PC-9 (cell line): ENCODE measurements at regions not wholly inside any gene's neighbourhood (a gene's known extent, or its start where the extent isn't known, plus 50 kb on each side); places are given as distances from the start of the nearest gene placed in this dataset.

Experiments used
- BruUV-seq: library from RNA; stranded (reverse); fragments of 400-500 nt; replicated peaks from 2 replicates; lab custom pipeline; 2021; lab: Mats Ljungman, UMichigan
- CTCF ChIA-PET: fragments of 300-600 bp; sonication (Branson Sonifier 250); formaldehyde crosslinking; loops from one replicate; lab custom pipeline; 2022; ENCODE audit warnings: antibody characterized with exemption; lab: Charles Lee
- POLR2A ChIA-PET: fragments of 300-600 bp; sonication (Branson Sonifier 250); formaldehyde crosslinking; loops from one replicate; lab custom pipeline; 2022; ENCODE audit warnings: antibody characterized with exemption; ENCODE audit not compliant: unreplicated experiment; lab: Charles Lee
- DNase-seq, 2 experiments: peaks; one replicate each; pipeline versions ENCODE4 v3.0.0 to v3.0.0-alpha.2; 2015 to 2022; ENCODE audit warnings: mixed read lengths in 1 of 2
- H2AFZ ChIP-seq: fragments of 200-600 bp; sonication (generic); 2 replicates; pipeline ENCODE4 v1.8.1; 2017; ENCODE audit warnings: antibody characterized with exemption
- H3F3A ChIP-seq: fragments of 200-600 bp; sonication (generic); 2 replicates; pipeline ENCODE4 v1.8.1; 2017; ENCODE audit warnings: antibody characterized with exemption, mild to moderate bottlenecking, low read depth; ENCODE audit not compliant: insufficient read depth
- H3K27ac ChIP-seq: fragments of 200-600 bp; sonication (generic); 2 replicates; pipeline ENCODE4 v1.6.1; 2016; ENCODE audit warnings: mixed run types
- H3K27me3 ChIP-seq: fragments of 200-600 bp; sonication (generic); 2 replicates; pipeline ENCODE4 v1.6.1; 2016; ENCODE audit warnings: low read depth, mixed run types; ENCODE audit not compliant: insufficient read depth
- H3K36me3 ChIP-seq: fragments of 200-600 bp; sonication (generic); 2 replicates; pipeline ENCODE4 v1.6.1; 2016; ENCODE audit warnings: low read depth, mixed run types
- H3K4me1 ChIP-seq: fragments of 200-600 bp; sonication (generic); replicated peaks from 2 replicates; pipeline ENCODE4 v1.6.1; 2016; ENCODE audit warnings: mixed run types; ENCODE audit not compliant: insufficient read depth
- H3K4me2 ChIP-seq: fragments of 200-600 bp; sonication (generic); 2 replicates; pipeline ENCODE4 v1.6.1; 2017; ENCODE audit warnings: mixed run types
- H3K4me3 ChIP-seq: fragments of 200-600 bp; sonication (generic); 2 replicates; pipeline ENCODE4 v1.6.1; 2016; ENCODE audit warnings: mixed run types
- H3K79me2 ChIP-seq: fragments of 200-600 bp; sonication (generic); 2 replicates; pipeline ENCODE4 v1.6.1; 2017; ENCODE audit warnings: low read depth, mixed run types
- H3K9me2 ChIP-seq: fragments of 200-600 bp; sonication (generic); 2 replicates; pipeline ENCODE4 v1.8.1; 2017; ENCODE audit warnings: mild to moderate bottlenecking; ENCODE audit not compliant: insufficient read depth
- H3K9me3 ChIP-seq: fragments of 200-600 bp; sonication (generic); 2 replicates; pipeline ENCODE4 v1.8.1; 2016; ENCODE audit warnings: low read depth; ENCODE audit not compliant: insufficient read depth
- H4K20me1 ChIP-seq: fragments of 200-600 bp; sonication (generic); 2 replicates; pipeline ENCODE4 v1.8.1; 2017; ENCODE audit not compliant: insufficient read depth
- EZH2 ChIP-seq: fragments of 200-600 bp; sonication (generic); IDR thresholded peaks from 2 replicates; pipeline ENCODE4 v1.8.0; 2017; ENCODE audit warnings: antibody characterized with exemption, low read depth
- intact Hi-C: fragments of 100-400 bp; cut with micrococcal nuclease; formaldehyde crosslinking; loops from one replicate; pipeline ENCODE4 v1.10.0; 2022; ENCODE audit not compliant: unreplicated experiment
- TF ChIP-seq, protein P1 (sequence below): fragments of 200-600 bp; sonication (generic); conservative IDR thresholded peaks from 2 replicates; pipeline ENCODE4 v1.6.1; 2017; ENCODE audit warnings: mixed run types, antibody characterized with exemption, mild to moderate bottlenecking, moderate library complexity

DNA sequence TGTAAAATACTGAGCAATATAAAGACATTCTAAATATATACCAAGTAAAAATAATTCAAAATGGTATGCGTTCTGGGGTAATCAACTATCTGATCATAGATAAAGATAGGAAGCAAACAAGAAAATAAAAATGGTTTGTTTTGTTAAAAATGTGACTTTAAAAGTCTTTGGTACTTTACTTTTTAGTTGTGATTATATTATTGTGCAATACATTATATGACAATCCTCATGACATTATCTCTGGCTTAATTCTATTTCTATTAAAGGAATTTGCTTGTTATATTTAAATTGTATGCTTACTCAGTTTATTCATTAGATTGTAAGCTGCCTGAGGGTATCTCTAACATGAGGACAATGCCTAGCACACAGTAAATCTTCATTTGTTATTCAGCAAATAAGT is 477.9 kb downstream of the TMEM38B start:
- Histone ChIP-seq H3K4me1 (no peaks in the 10 kb centered on the region), H4K20me1 (no peaks in the 10 kb centered on the region), H3K27me3 (no peaks in the 10 kb centered on the region), H3K4me3 (no peak overlapping the region), H3K27ac (no peak overlapping the region), H3K36me3 (no peaks in the 10 kb centered on the region), H3K9me2 (peaks cover under 1% of the 10 kb centered on the region; the same call in 1 of the 2 replicates), H3K9me3 (no peaks in the 10 kb centered on the region), H3K79me2 (no peaks in the 10 kb centered on the region), H3K4me2 (no peak overlapping the region), H3F3A (no peaks in the 10 kb centered on the region), H2AFZ (no peak overlapping the region)
- ChIA-PET CTCF (no interaction called here), POLR2A (no interaction called here)
- no TSS peak for BruUV-seq
- no peak for DNase-seq
- intact Hi-C loops: no loop called here
- no peak for TF ChIP-seq EZH2
- TF ChIP-seq, protein P1, sequence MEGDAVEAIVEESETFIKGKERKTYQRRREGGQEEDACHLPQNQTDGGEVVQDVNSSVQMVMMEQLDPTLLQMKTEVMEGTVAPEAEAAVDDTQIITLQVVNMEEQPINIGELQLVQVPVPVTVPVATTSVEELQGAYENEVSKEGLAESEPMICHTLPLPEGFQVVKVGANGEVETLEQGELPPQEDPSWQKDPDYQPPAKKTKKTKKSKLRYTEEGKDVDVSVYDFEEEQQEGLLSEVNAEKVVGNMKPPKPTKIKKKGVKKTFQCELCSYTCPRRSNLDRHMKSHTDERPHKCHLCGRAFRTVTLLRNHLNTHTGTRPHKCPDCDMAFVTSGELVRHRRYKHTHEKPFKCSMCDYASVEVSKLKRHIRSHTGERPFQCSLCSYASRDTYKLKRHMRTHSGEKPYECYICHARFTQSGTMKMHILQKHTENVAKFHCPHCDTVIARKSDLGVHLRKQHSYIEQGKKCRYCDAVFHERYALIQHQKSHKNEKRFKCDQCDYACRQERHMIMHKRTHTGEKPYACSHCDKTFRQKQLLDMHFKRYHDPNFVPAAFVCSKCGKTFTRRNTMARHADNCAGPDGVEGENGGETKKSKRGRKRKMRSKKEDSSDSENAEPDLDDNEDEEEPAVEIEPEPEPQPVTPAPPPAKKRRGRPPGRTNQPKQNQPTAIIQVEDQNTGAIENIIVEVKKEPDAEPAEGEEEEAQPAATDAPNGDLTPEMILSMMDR: no peak

DNA sequence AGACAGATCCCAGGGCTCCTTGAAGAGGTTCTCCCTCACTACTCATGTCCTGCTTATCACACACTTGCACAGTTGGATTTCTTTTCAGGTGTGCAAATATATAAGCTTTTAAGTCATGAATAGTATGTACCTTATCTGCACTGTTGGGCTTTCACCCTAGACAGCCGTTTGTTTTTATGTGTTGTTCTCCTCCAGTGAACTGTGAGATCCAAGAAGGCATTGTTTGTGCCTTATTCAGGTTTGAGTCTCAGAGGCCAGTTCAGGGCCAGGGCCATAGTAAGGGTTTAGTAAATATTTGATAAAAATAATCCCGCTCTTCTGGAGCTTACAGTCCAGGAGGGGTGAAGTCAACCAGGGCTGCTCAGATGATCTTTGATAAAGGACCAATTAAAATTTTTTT is 480.0 kb downstream of the TMEM38B start:
- no TSS peak for BruUV-seq
- intact Hi-C loops: no loop called here
- CTCF ChIA-PET: no interaction called here
- Histone ChIP-seq H3K36me3 (no peaks in the 10 kb centered on the region), H3K9me2 (peaks cover 3% of the 10 kb centered on the region; the same call in 1 of the 2 replicates), H3K9me3 (no peaks in the 10 kb centered on the region), H3K27me3 (no peaks in the 10 kb centered on the region), H3K4me3 (no peak overlapping the region), H3K4me2 (no peak overlapping the region), H2AFZ (no peak overlapping the region), H3K4me1 (no peaks in the 10 kb centered on the region), H4K20me1 (no peaks in the 10 kb centered on the region), H3K79me2 (no peaks in the 10 kb centered on the region), H3K27ac (no peak overlapping the region), H3F3A (no peaks in the 10 kb centered on the region)
- DNase-seq: no peak
- TF ChIP-seq, protein P1: no peak
- POLR2A ChIA-PET: no interaction called here

DNA sequence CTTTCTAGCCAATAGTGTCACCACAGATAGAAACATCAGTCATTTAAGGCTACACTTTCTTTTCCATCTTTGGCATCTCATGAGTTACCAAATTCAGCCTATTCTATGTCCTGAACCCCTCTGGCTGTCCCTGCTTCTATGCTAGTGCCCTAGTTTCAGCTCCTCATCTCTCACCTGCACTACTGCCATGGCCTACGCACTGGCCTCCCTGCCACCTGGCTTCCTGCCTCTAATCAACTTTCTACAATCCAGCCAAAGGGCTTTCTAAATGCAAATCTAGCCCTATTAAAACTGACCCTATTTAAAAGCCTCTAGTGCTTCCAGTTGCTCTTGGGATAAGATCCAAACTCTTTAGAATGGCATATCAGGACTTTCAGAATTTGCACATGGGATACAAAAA is 482.9 kb downstream of the TMEM38B start:
- Histone ChIP-seq H3K4me1 (no peaks in the 10 kb centered on the region), H3K36me3 (no peaks in the 10 kb centered on the region), H3K9me3 (no peaks in the 10 kb centered on the region), H3K9me2 (peaks cover 3% of the 10 kb centered on the region; the same call in 1 of the 2 replicates), H2AFZ (no peak overlapping the region), H3K4me2 (no peak overlapping the region), H3K27me3 (no peaks in the 10 kb centered on the region), H3K27ac (no peak overlapping the region), H3K4me3 (no peak overlapping the region), H4K20me1 (no peaks in the 10 kb centered on the region), H3F3A (no peaks in the 10 kb centered on the region), H3K79me2 (no peaks in the 10 kb centered on the region)
- BruUV-seq: no TSS peak
- no peak for DNase-seq
- ChIA-PET CTCF (no interaction called here), POLR2A (no interaction called here)
- TF ChIP-seq, protein P1: no peak
- TF ChIP-seq EZH2: no peak
- intact Hi-C loops: no loop called here
